H1 (cell line): ENCODE measurements at regions not wholly inside any gene's neighbourhood (a gene's known extent, or its start where the extent isn't known, plus 50 kb on each side); places are given as distances from the start of the nearest gene placed in this dataset.

Source experiments
- CTCF ChIA-PET: fragments of 300-600 bp; sonication (Branson Sonifier 250); formaldehyde crosslinking; loops from one replicate; lab custom pipeline; 2021; ENCODE audit not compliant: partially characterized antibody; lab: Charles Lee
- POLR2A ChIA-PET: fragments of 300-600 bp; sonication (Branson Sonifier 250); formaldehyde crosslinking; loops from one replicate; lab custom pipeline; 2021; ENCODE audit warnings: inconsistent platforms; ENCODE audit not compliant: partially characterized antibody; lab: Charles Lee
- DNase-seq, 2 experiments: peaks; one replicate each; pipeline versions ENCODE4 v3.0.0 to v3.0.0-alpha.2; 2010 to 2022; ENCODE audit warnings: low spot score in 2 of 2, low read depth in 1 of 2, mixed read lengths in 1 of 2
- FAIRE-seq: peaks from 2 replicates; lab custom pipeline; 2011; peaks lifted over from hg19 to GRCh38; lab: Jason Lieb, UNC
- H2AFZ ChIP-seq: 2 replicates; pipeline ENCODE4 v1.8.1; 2012; ENCODE audit warnings: low read length, inconsistent platforms
- H2AK5ac ChIP-seq: 2 replicates; pipeline ENCODE4 v1.6.1; 2013; ENCODE audit warnings: low read depth, low read length
- H2BK120ac ChIP-seq: replicated peaks from 2 replicates; pipeline ENCODE3; 2013; ENCODE audit warnings: low read depth, low read length, inconsistent platforms
- H2BK12ac ChIP-seq: 2 replicates; pipeline ENCODE4 v1.6.1; 2013; ENCODE audit warnings: low read depth, low read length
- H2BK15ac ChIP-seq: 2 replicates; pipeline ENCODE4 v1.6.1; 2013; ENCODE audit warnings: low read length
- H2BK20ac ChIP-seq: 2 replicates; pipeline ENCODE4 v1.6.1; 2013; ENCODE audit warnings: low read length
- H2BK5ac ChIP-seq: 2 replicates; pipeline ENCODE4 v1.6.1; 2013; ENCODE audit warnings: low read depth, low read length
- H3K14ac ChIP-seq: 2 replicates; pipeline ENCODE4 v1.6.1; 2013; ENCODE audit warnings: inconsistent platforms; ENCODE audit not compliant: insufficient read length
- H3K18ac ChIP-seq: 2 replicates; pipeline ENCODE4 v1.6.1; 2013; ENCODE audit warnings: low read length; ENCODE audit errors: extremely low read depth
- H3K23ac ChIP-seq: 2 replicates; pipeline ENCODE4 v1.6.1; 2013; ENCODE audit warnings: inconsistent platforms; ENCODE audit not compliant: insufficient read length
- H3K23me2 ChIP-seq: 2 replicates; pipeline ENCODE4 v1.6.1; 2013; ENCODE audit warnings: low read depth, low read length
- H3K27ac ChIP-seq: 2 replicates; pipeline ENCODE4 v1.6.1; 2011; ENCODE audit warnings: low read depth, low read length, inconsistent platforms
- H3K27me3 ChIP-seq, 4 experiments: replicated peaks in 1 of 4; 1 replicate in 1 of 4; 2 replicates in 3 of 4; pipeline versions ENCODE4 v1.6.1 to v1.8.1; 2011 to 2013; ENCODE audit warnings: low read length in 3 of 4, mild to moderate bottlenecking in 3 of 4, inconsistent platforms in 2 of 4, mixed read lengths in 2 of 4, moderate library complexity in 1 of 4; ENCODE audit not compliant: control insufficient read depth in 3 of 4, insufficient read depth in 3 of 4; ENCODE audit errors: extremely low read depth in 1 of 4
- H3K36me3 ChIP-seq, 4 experiments: 2 replicates each; pipeline versions ENCODE4 v1.6.1 to v1.8.1; 2011 to 2013; ENCODE audit warnings: mild to moderate bottlenecking in 4 of 4, low read length in 3 of 4, moderate library complexity in 2 of 4, control low read depth in 1 of 4, inconsistent platforms in 1 of 4; ENCODE audit not compliant: insufficient read depth in 4 of 4, control insufficient read depth in 2 of 4
- H3K4ac ChIP-seq: replicated peaks from 2 replicates; pipeline ENCODE3; 2013; ENCODE audit warnings: low read length, low read depth, mixed read lengths, inconsistent platforms; ENCODE audit not compliant: insufficient read length
- H3K4me1 ChIP-seq, 4 experiments: replicated peaks in 1 of 4; 1 replicate in 1 of 4; 2 replicates in 3 of 4; pipeline versions ENCODE4 v1.6.1 to v1.8.1; 2011 to 2013; ENCODE audit warnings: low read length in 3 of 4, inconsistent platforms in 2 of 4, mixed read lengths in 1 of 4; ENCODE audit not compliant: insufficient read depth in 4 of 4, control insufficient read depth in 3 of 4
- H3K4me2 ChIP-seq, 2 experiments: 2 replicates each; pipeline versions ENCODE4 v1.6.1 to v1.8.1; 2011 to 2013; ENCODE audit warnings: low read depth in 2 of 2, low read length in 2 of 2, control low read depth in 1 of 2, inconsistent platforms in 1 of 2, mild to moderate bottlenecking in 1 of 2; ENCODE audit not compliant: insufficient read depth in 1 of 2
- H3K4me3 ChIP-seq, 4 experiments: fragments of 200-600, 300-600 bp in 1 of 4; sonication (generic), shearing (Covaris generic), sonication (Bioruptor Twin) in 1 of 4; 2 replicates each; pipeline versions ENCODE4 v1.5.1 to v1.8.1; 2011 to 2016; ENCODE audit warnings: low read length in 4 of 4, low read depth in 3 of 4, control low read depth in 2 of 4, inconsistent platforms in 2 of 4, mild to moderate bottlenecking in 2 of 4, mixed read lengths in 1 of 4, moderate library complexity in 1 of 4; ENCODE audit not compliant: insufficient read depth in 2 of 4; ENCODE audit errors: extremely low read depth in 1 of 4
- H3K56ac ChIP-seq: replicated peaks from 2 replicates; pipeline ENCODE3; 2013; ENCODE audit warnings: low read depth, mild to moderate bottlenecking, mixed read lengths, low read length, inconsistent platforms; ENCODE audit not compliant: insufficient read length
- H3K79me1 ChIP-seq: 2 replicates; pipeline ENCODE4 v1.6.1; 2013; ENCODE audit warnings: low read depth, low read length, control low read depth
- H3K79me2 ChIP-seq, 2 experiments: 2 replicates each; pipeline versions ENCODE4 v1.6.1 to v1.8.1; 2012 to 2013; ENCODE audit warnings: low read length in 2 of 2, mild to moderate bottlenecking in 2 of 2, inconsistent platforms in 1 of 2; ENCODE audit not compliant: insufficient read depth in 2 of 2, control insufficient read depth in 1 of 2
- H3K9ac ChIP-seq, 4 experiments: replicated peaks in 1 of 4; 1 replicate in 1 of 4; 2 replicates in 3 of 4; pipeline versions ENCODE4 v1.6.1 to v1.8.1; 2011 to 2013; ENCODE audit warnings: low read depth in 3 of 4, low read length in 3 of 4, control low read depth in 2 of 4, mild to moderate bottlenecking in 2 of 4, moderate library complexity in 2 of 4, inconsistent platforms in 1 of 4; ENCODE audit errors: extremely low read depth in 1 of 4
- H3K9me3 ChIP-seq, 2 experiments: 2 replicates each; pipeline versions ENCODE4 v1.6.1 to v1.8.1; 2012 to 2013; ENCODE audit warnings: mild to moderate bottlenecking in 2 of 2, moderate library complexity in 2 of 2, control low read depth in 1 of 2, inconsistent platforms in 1 of 2, low read depth in 1 of 2, low read length in 1 of 2, mixed read lengths in 1 of 2; ENCODE audit not compliant: insufficient read depth in 2 of 2
- H4K20me1 ChIP-seq, 2 experiments: replicated peaks in 1 of 2; 2 replicates each; pipeline versions ENCODE3 to v1.8.1; 2011 to 2013; ENCODE audit warnings: inconsistent platforms in 2 of 2, low read length in 2 of 2, mild to moderate bottlenecking in 1 of 2; ENCODE audit not compliant: insufficient read depth in 2 of 2, control insufficient read depth in 1 of 2
- H4K5ac ChIP-seq: 2 replicates; pipeline ENCODE4 v1.6.1; 2013; ENCODE audit warnings: low read length, low read depth, mixed read lengths, inconsistent platforms; ENCODE audit not compliant: insufficient read length
- H4K8ac ChIP-seq: 2 replicates; pipeline ENCODE4 v1.8.0; 2013; ENCODE audit warnings: mild to moderate bottlenecking, moderate library complexity, low read length, inconsistent platforms; ENCODE audit not compliant: insufficient read depth; ENCODE audit errors: extremely low read depth
- H4K91ac ChIP-seq: replicated peaks from 2 replicates; pipeline ENCODE3; 2013; ENCODE audit warnings: low read length, mixed read lengths, inconsistent platforms; ENCODE audit not compliant: insufficient read length
- WGBS, 2 experiments: shearing (Covaris generic) in 1 of 2; methylation state at CpG; one replicate each; pipeline versions ENCODE4 v1.1.6 to v1.1.7; 2013 to 2015; ENCODE audit warnings: low lambda C conversion rate in 2 of 2, mixed read lengths in 2 of 2, inconsistent platforms in 1 of 2, low coverage in 1 of 2, missing lambda C conversion rate in 1 of 2; ENCODE audit not compliant: insufficient replicate concordance in 2 of 2, insufficient coverage in 1 of 2, insufficient read length in 1 of 2; ENCODE audit errors: extremely low coverage in 1 of 2, missing lambda C conversion rate in 1 of 2; 5-methylcytosine and 5-hydroxymethylcytosine counted together

- no peak overlapping the region for H2BK120ac ChIP-seq
- no peak overlapping the region for H3K18ac ChIP-seq
- no peak overlapping the region for H3K4me3 ChIP-seq
- no peak overlapping the region for H4K8ac ChIP-seq
- no peak overlapping the region for H2BK12ac ChIP-seq
- no peak overlapping the region for H3K4ac ChIP-seq
- WGBS, 2 experiments = 87% methylated on average over 7 of the region's 7 CpGs; no CpG with 5 or more reads in 1 of the 2 experiments
- H2AK5ac ChIP-seq = no peak overlapping the region
- H3K27ac ChIP-seq = no peak overlapping the region
- H2BK5ac ChIP-seq = no peak overlapping the region
- H3K79me2 ChIP-seq = no peaks in the 10 kb centered on the region
- no peak overlapping the region for H3K4me2 ChIP-seq
- no peaks in the 10 kb centered on the region for H3K23me2 ChIP-seq
- ChIA-PET POLR2A (no interaction called here), CTCF (no interaction called here)
- no peak for FAIRE-seq
- no peak overlapping the region for H4K91ac ChIP-seq
- H3K27me3 ChIP-seq = no peaks in the 10 kb centered on the region
- H3K4me1 ChIP-seq = peaks cover 0 to 2% (median 0%) of the 10 kb centered on the region in 4 experiments; a peak in 2 of 7 replicates
- no peaks in the 10 kb centered on the region for H3K79me1 ChIP-seq
- no peak overlapping the region for H3K23ac ChIP-seq
- no peak overlapping the region for H3K9ac ChIP-seq
- no peaks in the 10 kb centered on the region for H3K36me3 ChIP-seq
- no peak overlapping the region for H2BK20ac ChIP-seq
- H3K9me3 ChIP-seq = no peaks in the 10 kb centered on the region
- H4K20me1 ChIP-seq = no peaks in the 10 kb centered on the region
- H2AFZ ChIP-seq = peak overlapping the region; percentile 85
- H3K14ac ChIP-seq = no peak overlapping the region
- no peak overlapping the region for H2BK15ac ChIP-seq
- no peak for DNase-seq
- H4K5ac ChIP-seq = no peak overlapping the region
- no peak overlapping the region for H3K56ac ChIP-seq
These were observed 133.3 kb upstream of the CHL1 start for GRCh38 chr3:63095-63765.
